ENCODE measurements at regions not wholly inside any gene's neighbourhood (a gene's known extent, or its start where the extent isn't known, plus 50 kb on each side); places are given as distances from the start of the nearest gene placed in this dataset.

DNA sequence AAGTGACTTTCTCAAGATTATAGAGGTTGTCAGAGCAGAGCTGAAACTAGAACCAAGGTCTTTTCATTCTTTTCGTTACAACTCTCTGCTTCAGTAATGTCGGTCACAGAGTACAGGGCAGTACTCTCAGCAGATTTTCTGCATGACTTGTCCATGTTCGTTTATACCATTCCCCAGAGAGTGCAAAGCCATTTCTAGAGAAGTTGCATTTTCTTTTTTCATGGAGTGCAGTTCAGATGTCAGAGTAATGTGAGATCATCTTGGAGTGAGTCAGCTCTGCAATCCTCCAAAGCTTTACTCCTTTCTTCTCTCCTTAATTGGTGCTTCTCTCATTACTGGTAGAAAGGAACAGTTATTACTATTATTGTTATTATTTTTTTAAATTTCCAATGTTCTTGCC lies 115.6 kb upstream of the B3GAT2 start:
- Histone ChIP-seq H3K4me3 (no peak overlapping the region), H3K9me3 (peaks cover 0 to 9% (median 5%) of the 10 kb centered on the region in 8 donors), H3K4me1 (no peaks in the 10 kb centered on the region), H3K27me3 (replicated peaks in 1 of 7) (no peaks in the 10 kb centered on the region), H3K36me3 (no peaks in the 10 kb centered on the region), H3K27ac (no peak overlapping the region)
- 67 to 80% (median 77%) methylated on average over 3 of the region's 3 CpGs for WGBS, 5 donors
- no peak for DNase-seq
- intact Hi-C loops (cut with DNase I; ENCODE audit: low total_unique reads), result no loop called here
- no peak for TF ChIP-seq POLR2AphosphoS5 (IDR thresholded peaks at IDR 0.05)
- TF ChIP-seq, protein P1, sequence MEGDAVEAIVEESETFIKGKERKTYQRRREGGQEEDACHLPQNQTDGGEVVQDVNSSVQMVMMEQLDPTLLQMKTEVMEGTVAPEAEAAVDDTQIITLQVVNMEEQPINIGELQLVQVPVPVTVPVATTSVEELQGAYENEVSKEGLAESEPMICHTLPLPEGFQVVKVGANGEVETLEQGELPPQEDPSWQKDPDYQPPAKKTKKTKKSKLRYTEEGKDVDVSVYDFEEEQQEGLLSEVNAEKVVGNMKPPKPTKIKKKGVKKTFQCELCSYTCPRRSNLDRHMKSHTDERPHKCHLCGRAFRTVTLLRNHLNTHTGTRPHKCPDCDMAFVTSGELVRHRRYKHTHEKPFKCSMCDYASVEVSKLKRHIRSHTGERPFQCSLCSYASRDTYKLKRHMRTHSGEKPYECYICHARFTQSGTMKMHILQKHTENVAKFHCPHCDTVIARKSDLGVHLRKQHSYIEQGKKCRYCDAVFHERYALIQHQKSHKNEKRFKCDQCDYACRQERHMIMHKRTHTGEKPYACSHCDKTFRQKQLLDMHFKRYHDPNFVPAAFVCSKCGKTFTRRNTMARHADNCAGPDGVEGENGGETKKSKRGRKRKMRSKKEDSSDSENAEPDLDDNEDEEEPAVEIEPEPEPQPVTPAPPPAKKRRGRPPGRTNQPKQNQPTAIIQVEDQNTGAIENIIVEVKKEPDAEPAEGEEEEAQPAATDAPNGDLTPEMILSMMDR (IDR thresholded peaks at IDR 0.05 in 8 of 11, conservative IDR thresholded peaks at IDR 0.05 in 3 of 11), result no peak
- no peak for TF ChIP-seq POLR2A (IDR thresholded peaks at IDR 0.05)

DNA sequence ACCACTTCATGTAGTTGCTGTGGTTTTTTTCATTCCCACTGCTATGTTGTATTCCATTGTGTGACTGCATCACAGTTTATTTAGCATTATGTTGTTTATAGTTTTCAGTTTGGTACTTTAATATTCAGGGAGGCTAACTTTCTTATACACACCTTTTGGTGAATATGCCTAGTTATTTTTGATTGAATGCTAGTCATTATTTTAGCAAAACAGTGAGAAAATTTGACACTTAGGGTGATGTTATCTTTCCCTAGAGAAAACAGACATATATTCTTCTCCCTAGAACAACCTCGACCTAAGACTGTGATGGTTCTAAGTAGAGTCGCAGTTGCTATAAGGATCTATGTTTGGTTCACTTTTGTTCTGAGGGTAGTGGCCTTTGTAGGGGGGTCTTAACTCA lies 120.8 kb upstream of the B3GAT2 start:
- H3K4me3 ChIP-seq, result no peak overlapping the region
- no peak for TF ChIP-seq POLR2AphosphoS5 (IDR thresholded peaks at IDR 0.05)
- TF ChIP-seq, protein P1 (IDR thresholded peaks at IDR 0.05 in 8 of 11, conservative IDR thresholded peaks at IDR 0.05 in 3 of 11), result no peak
- TF ChIP-seq POLR2A (IDR thresholded peaks at IDR 0.05), result no peak
- no peaks in the 10 kb centered on the region for H3K36me3 ChIP-seq
- H3K9me3 ChIP-seq, result peaks cover 0 to 29% (median 20%) of the 10 kb centered on the region in 8 donors
- H3K27ac ChIP-seq, result no peak overlapping the region
- no peaks in the 10 kb centered on the region for H3K27me3 ChIP-seq (replicated peaks in 1 of 7)
- 88 to 96% (median 95%) methylated on average over 2 of the region's 2 CpGs for WGBS, 5 donors
- DNase-seq, result no peak
- intact Hi-C loops (cut with DNase I; ENCODE audit: low total_unique reads), result no loop called here
- peaks cover 0 to 9% (median 0%) of the 10 kb centered on the region in 6 donors for H3K4me1 ChIP-seq

DNA sequence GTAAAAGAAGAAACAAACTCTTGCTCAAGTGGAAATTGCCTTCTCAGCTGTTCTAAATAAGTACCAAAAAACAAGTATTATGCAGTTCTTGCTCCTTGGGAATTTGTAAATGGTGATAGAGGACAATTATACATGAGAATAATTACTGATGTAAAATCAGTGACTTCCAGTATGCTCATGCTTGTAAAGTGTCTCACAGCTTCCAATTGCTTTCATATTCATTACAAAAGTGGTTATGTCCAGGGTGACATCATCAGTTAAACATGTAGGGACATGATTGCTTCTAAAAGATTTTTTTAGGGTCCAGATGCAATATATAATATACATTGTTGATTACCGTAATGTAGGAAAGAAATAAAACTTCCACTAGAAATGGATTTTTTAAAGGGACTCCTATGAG lies 122.8 kb upstream of the B3GAT2 start:
- 93 to 100% (median 93%) methylated on average over 1 of the region's 1 CpG for WGBS, 5 donors
- Histone ChIP-seq H3K27ac (no peak overlapping the region), H3K27me3 (replicated peaks in 1 of 7) (no peaks in the 10 kb centered on the region), H3K9me3 (peaks cover 0 to 29% (median 20%) of the 10 kb centered on the region in 8 donors), H3K4me3 (no peak overlapping the region), H3K4me1 (peaks cover 0 to 13% (median 0%) of the 10 kb centered on the region in 6 donors), H3K36me3 (no peaks in the 10 kb centered on the region)
- intact Hi-C loops (cut with DNase I; ENCODE audit: low total_unique reads), result no loop called here
- TF ChIP-seq POLR2A (IDR thresholded peaks at IDR 0.05) (no peak), POLR2AphosphoS5 (IDR thresholded peaks at IDR 0.05) (no peak)
- TF ChIP-seq, protein P1 (IDR thresholded peaks at IDR 0.05 in 8 of 11, conservative IDR thresholded peaks at IDR 0.05 in 3 of 11), result no peak
- DNase-seq, result no peak

DNA sequence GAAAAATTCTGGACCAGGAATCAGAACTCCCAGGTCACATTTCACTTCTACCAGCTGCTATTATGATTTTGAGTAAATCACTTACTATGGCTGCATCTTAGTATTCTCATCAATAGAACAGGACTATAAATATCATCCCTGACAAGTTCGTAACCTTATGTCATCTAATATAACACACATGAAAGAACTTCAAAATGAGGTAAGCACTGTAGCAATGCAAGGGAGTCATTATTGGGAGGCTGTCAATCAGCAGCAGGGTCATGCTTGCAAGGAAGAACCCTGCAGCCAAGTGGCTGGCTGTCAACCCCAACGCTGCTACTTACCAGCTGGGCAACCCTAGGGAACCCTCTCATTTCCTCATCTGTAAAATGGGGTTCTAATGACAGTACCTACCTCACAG lies 123.3 kb upstream of the B3GAT2 start:
- no peaks in the 10 kb centered on the region for H3K27me3 ChIP-seq (replicated peaks in 1 of 7)
- peaks cover 0 to 29% (median 20%) of the 10 kb centered on the region in 8 donors for H3K9me3 ChIP-seq
- DNase-seq, result no peak
- WGBS, 5 donors, result 62 to 84% (median 81%) methylated on average over 1 to 2 of the region's 2 CpGs
- no peaks in the 10 kb centered on the region for H3K36me3 ChIP-seq
- intact Hi-C loops (cut with DNase I; ENCODE audit: low total_unique reads), result no loop called here
- no peak overlapping the region for H3K27ac ChIP-seq
- H3K4me1 ChIP-seq, result peaks cover 0 to 13% (median 0%) of the 10 kb centered on the region in 6 donors
- H3K4me3 ChIP-seq, result no peak overlapping the region
- TF ChIP-seq POLR2AphosphoS5 (IDR thresholded peaks at IDR 0.05), result no peak
- TF ChIP-seq, protein P1 (IDR thresholded peaks at IDR 0.05 in 8 of 11, conservative IDR thresholded peaks at IDR 0.05 in 3 of 11), result no peak
- TF ChIP-seq POLR2A (IDR thresholded peaks at IDR 0.05), result no peak
